HCT116 (cell line): ENCODE measurements at regions not wholly inside any gene's neighbourhood (a gene's known extent, or its start where the extent isn't known, plus 50 kb on each side); places are given as distances from the start of the nearest gene placed in this dataset.

Source experiments
- ATAC-seq: fragments of 200-7000 bp; cut with Tn5 transposase; 2 replicates; pipeline ENCODE4 v1.9.1; 2020; ENCODE audit warnings: mild to moderate bottlenecking, moderate library complexity
- BruUV-seq: library from RNA; stranded (reverse); fragments of 400-500 nt; replicated peaks from 2 replicates; lab custom pipeline; 2021; lab: Mats Ljungman, UMichigan
- CTCF ChIA-PET: fragments of 300-600 bp; sonication (Branson Sonifier 250); formaldehyde crosslinking; loops from one replicate; lab custom pipeline; 2021; ENCODE audit warnings: antibody characterized with exemption; lab: Charles Lee
- POLR2A ChIA-PET: fragments of 300-600, 350-600 bp; sonication (Branson Sonifier 250); formaldehyde crosslinking; loops from one replicate; lab custom pipeline; 2021; ENCODE audit warnings: antibody characterized with exemption; lab: Charles Lee
- RAD21 ChIA-PET, 2 experiments: fragments of 300-600 bp; sonication (Branson Sonifier 250); formaldehyde crosslinking; loops; one replicate each; lab custom pipeline; 2023; ENCODE audit warnings: low total read pairs in 2 of 2; ENCODE audit not compliant: uncharacterized antibody in 2 of 2, unreplicated experiment in 2 of 2, low non-redundant PET in 1 of 2; lab: Charles Lee
- DNase-seq: peaks from one replicate; pipeline ENCODE4 v3.0.0-alpha.2; 2010; ENCODE audit warnings: low read depth, low spot score
- H2AFZ ChIP-seq: fragments of 200-600 bp; shearing (Covaris generic), sonication (generic); 2 replicates; pipeline ENCODE4 v1.6.1; 2017; ENCODE audit warnings: low read depth, mixed run types, mixed read lengths, antibody characterized with exemption, low read length; ENCODE audit not compliant: poor library complexity, severe bottlenecking
- H3K27ac ChIP-seq: 2 replicates; pipeline ENCODE4 v1.5.1; 2012; ENCODE audit warnings: low read depth, low read length
- H3K27me3 ChIP-seq: fragments of 200-600 bp; sonication (generic); 2 replicates; pipeline ENCODE4 v1.6.1; 2016; ENCODE audit warnings: mixed run types, low read length, mixed read lengths; ENCODE audit not compliant: insufficient read depth
- H3K36me3 ChIP-seq, 2 experiments: fragments of 200-500 bp in 1 of 2; fragments of 200-600 bp in 1 of 2; sonication (Bioruptor generic) in 1 of 2; sonication (generic) in 1 of 2; 2 replicates each; pipeline versions ENCODE4 v1.5.1 to v1.6.1; 2014 to 2016; ENCODE audit warnings: low read length in 2 of 2, inconsistent platforms in 1 of 2, mixed read lengths in 1 of 2, mixed run types in 1 of 2; ENCODE audit not compliant: insufficient read depth in 2 of 2, control insufficient read depth in 1 of 2
- H3K4me1 ChIP-seq, 2 experiments: fragments of 200-600 bp in 1 of 2; sonication (generic) in 1 of 2; 2 replicates each; pipeline versions ENCODE4 v1.5.1 to v1.6.1; 2012 to 2017; ENCODE audit warnings: low read length in 2 of 2, inconsistent platforms in 1 of 2, mild to moderate bottlenecking in 1 of 2, mixed read lengths in 1 of 2, mixed run types in 1 of 2, moderate library complexity in 1 of 2; ENCODE audit not compliant: insufficient read depth in 2 of 2, control insufficient read depth in 1 of 2
- H3K4me2 ChIP-seq: fragments of 200-600 bp; sonication (generic); 2 replicates; pipeline ENCODE4 v1.6.1; 2017; ENCODE audit warnings: mixed run types, low read length, mixed read lengths
- H3K4me3 ChIP-seq, 2 experiments: fragments of 200-600 bp in 1 of 2; sonication (generic) in 1 of 2; replicated peaks in 1 of 2; 2 replicates each; pipeline ENCODE4 v1.5.1; 2011 to 2016; ENCODE audit warnings: low read length in 2 of 2, control low read depth in 1 of 2, low read depth in 1 of 2, mild to moderate bottlenecking in 1 of 2, mixed read lengths in 1 of 2, mixed run types in 1 of 2
- H3K79me2 ChIP-seq: fragments of 200-600 bp; sonication (generic); 2 replicates; pipeline ENCODE4 v1.6.1; 2017; ENCODE audit warnings: mild to moderate bottlenecking, mixed run types, low read length, moderate library complexity, mixed read lengths; ENCODE audit not compliant: insufficient read depth
- H3K9ac ChIP-seq: fragments of 200-600 bp; sonication (generic); 2 replicates; pipeline ENCODE4 v1.6.1; 2016; ENCODE audit warnings: low read length, mixed read lengths
- H3K9me2 ChIP-seq: fragments of 200-600 bp; sonication (generic), shearing (Covaris generic); 2 replicates; pipeline ENCODE4 v1.6.1; 2017; ENCODE audit warnings: mixed run types, mild to moderate bottlenecking, moderate library complexity; ENCODE audit not compliant: insufficient read depth
- H3K9me3 ChIP-seq, 2 experiments: fragments of 200-500 bp in 1 of 2; fragments of 200-600 bp in 1 of 2; sonication (Bioruptor generic) in 1 of 2; sonication (generic) in 1 of 2; 2 replicates each; pipeline ENCODE4 v1.6.1; 2014 to 2017; ENCODE audit warnings: low read length in 2 of 2, mixed read lengths in 2 of 2, inconsistent platforms in 1 of 2, low read depth in 1 of 2, mild to moderate bottlenecking in 1 of 2, mixed run types in 1 of 2, moderate library complexity in 1 of 2; ENCODE audit not compliant: control insufficient read depth in 1 of 2, insufficient read depth in 1 of 2
- H4K20me1 ChIP-seq: fragments of 200-600 bp; sonication (generic), shearing (Covaris generic); 2 replicates; pipeline ENCODE4 v1.6.1; 2017; ENCODE audit warnings: mixed run types, mild to moderate bottlenecking, moderate library complexity; ENCODE audit not compliant: insufficient read depth
- CBX3 ChIP-seq: IDR thresholded peaks from 2 replicates; pipeline ENCODE4 v1.6.1; 2012; ENCODE audit warnings: low read depth
- CEBPB ChIP-seq: IDR thresholded peaks from 2 replicates; pipeline ENCODE4 v1.6.1; 2012; ENCODE audit warnings: low read depth
- EGR1 ChIP-seq: IDR thresholded peaks from 2 replicates; pipeline ENCODE4 v1.6.1; 2012; ENCODE audit warnings: low read depth
- ELF1 ChIP-seq: IDR thresholded peaks from 2 replicates; pipeline ENCODE4 v1.6.1; 2012; ENCODE audit warnings: low read depth, borderline replicate concordance
- EZH2 ChIP-seq: fragments of 200-600 bp; sonication (generic); IDR thresholded peaks from 2 replicates; pipeline ENCODE4 v1.6.1; 2017; ENCODE audit warnings: antibody characterized with exemption, mixed run types
- JUND ChIP-seq: IDR thresholded peaks from 2 replicates; pipeline ENCODE4 v1.6.1; 2012
- POLR2A ChIP-seq: IDR thresholded peaks from 2 replicates; pipeline ENCODE4 v1.7.0; 2011; ENCODE audit warnings: borderline replicate concordance; ENCODE audit not compliant: insufficient read depth, insufficient read length; ENCODE audit errors: extremely low read depth
- SP1 ChIP-seq: IDR thresholded peaks from 2 replicates; pipeline ENCODE4 v1.6.1; 2012; ENCODE audit warnings: low read depth
- SRF ChIP-seq: IDR thresholded peaks from 2 replicates; pipeline ENCODE4 v1.6.1; 2012; ENCODE audit warnings: low read depth
- TCF7L2 ChIP-seq: IDR thresholded peaks from 2 replicates; pipeline ENCODE4 v1.7.0; 2011; ENCODE audit warnings: borderline replicate concordance, inconsistent platforms; ENCODE audit not compliant: insufficient read depth, insufficient read length; ENCODE audit errors: extremely low read depth
- YY1 ChIP-seq: IDR thresholded peaks from 2 replicates; pipeline ENCODE4 v1.6.1; 2011; ENCODE audit warnings: low read length, low read depth, moderate library complexity, mild to moderate bottlenecking; ENCODE audit not compliant: insufficient replicate concordance; ENCODE audit errors: extremely low read depth
- ZFX ChIP-seq: fragments of 450-650 bp; IDR thresholded peaks from 2 replicates; pipeline ENCODE4 v1.6.1; 2017
- ZNF274 ChIP-seq: fragments of 200-500 bp; sonication (Bioruptor generic); IDR thresholded peaks from 2 replicates; pipeline ENCODE4 v1.6.1; 2014; ENCODE audit warnings: mild to moderate bottlenecking, low read depth, low read length, inconsistent platforms
- intact Hi-C: fragments of 100-400 bp; cut with micrococcal nuclease; formaldehyde crosslinking; loops from 2 replicates; pipeline ENCODE4 v1.10.0; 2022
- TF ChIP-seq, protein P1 (sequence below): IDR thresholded peaks from 2 replicates; pipeline ENCODE4 v1.6.1; 2012
- TF ChIP-seq, protein P2 (sequence below): IDR thresholded peaks from 2 replicates; pipeline ENCODE4 v1.6.1; 2012
- TF ChIP-seq, protein P3 (sequence below), 3 experiments: fragments of 200-600 bp in 1 of 3; sonication (generic) in 1 of 3; IDR thresholded peaks in 2 of 3; conservative IDR thresholded peaks in 1 of 3; 2 replicates each; pipeline ENCODE4 v1.5.1; 2012 to 2017; ENCODE audit warnings: low read depth in 2 of 3, low read length in 2 of 3, antibody characterized with exemption in 1 of 3, borderline replicate concordance in 1 of 3, control low read depth in 1 of 3, mild to moderate bottlenecking in 1 of 3, mixed read lengths in 1 of 3, mixed run types in 1 of 3, moderate library complexity in 1 of 3; ENCODE audit not compliant: insufficient read depth in 1 of 3

DNA sequence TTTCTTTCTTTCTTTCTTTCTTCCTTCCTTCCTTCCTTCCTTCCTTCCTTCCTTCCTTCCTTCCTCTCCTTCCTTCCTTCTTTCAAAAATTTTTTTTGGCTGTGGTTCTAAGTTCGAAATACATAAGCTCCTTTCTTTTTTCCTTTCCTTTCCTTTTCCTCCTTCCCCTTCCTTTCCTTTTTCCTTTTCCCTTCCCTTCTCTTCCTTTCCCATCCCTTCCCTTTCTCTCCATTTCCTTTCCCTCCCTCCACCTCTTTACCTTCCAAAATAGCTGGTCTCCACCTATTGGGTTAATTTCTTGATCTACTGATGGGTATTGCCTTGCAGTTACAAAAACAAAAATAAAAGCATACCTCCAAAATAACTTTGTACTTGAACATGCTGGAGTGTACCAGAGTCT, 73.4 kb upstream of the GPRIN3 start:
- Histone ChIP-seq H3K27me3 (no peaks in the 10 kb centered on the region), H3K4me2 (no peak overlapping the region), H3K79me2 (no peaks in the 10 kb centered on the region), H3K4me3 (no peak overlapping the region), H3K4me1 (no peaks in the 10 kb centered on the region), H3K27ac (no peak overlapping the region), H3K9ac (no peak overlapping the region), H3K9me2 (no peaks in the 10 kb centered on the region), H3K9me3 (no peaks in the 10 kb centered on the region), H3K36me3 (no peaks in the 10 kb centered on the region)
- ATAC-seq = no peak
- ChIA-PET CTCF (interaction anchor here (0.8 kb wide), 1 partner anchor 221 kb away, joined by 4 read pairs; no protein-coding TSS in a partner anchor), POLR2A (no interaction called here)
- no TSS peak for BruUV-seq
- no peak for TF ChIP-seq EZH2
- TF ChIP-seq TCF7L2 = no peak
- TF ChIP-seq ZFX = no peak
- TF ChIP-seq ELF1 = no peak
- no peak for TF ChIP-seq EGR1
- TF ChIP-seq ZNF274 = no peak
- TF ChIP-seq YY1 = no peak
- no peak for TF ChIP-seq SRF
- TF ChIP-seq, protein P1, sequence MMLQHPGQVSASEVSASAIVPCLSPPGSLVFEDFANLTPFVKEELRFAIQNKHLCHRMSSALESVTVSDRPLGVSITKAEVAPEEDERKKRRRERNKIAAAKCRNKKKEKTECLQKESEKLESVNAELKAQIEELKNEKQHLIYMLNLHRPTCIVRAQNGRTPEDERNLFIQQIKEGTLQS = no peak
- TF ChIP-seq CEBPB = no peak
- TF ChIP-seq SP1 = no peak
- TF ChIP-seq, protein P2, sequence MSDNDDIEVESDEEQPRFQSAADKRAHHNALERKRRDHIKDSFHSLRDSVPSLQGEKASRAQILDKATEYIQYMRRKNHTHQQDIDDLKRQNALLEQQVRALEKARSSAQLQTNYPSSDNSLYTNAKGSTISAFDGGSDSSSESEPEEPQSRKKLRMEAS = no peak
- TF ChIP-seq, protein P3, sequence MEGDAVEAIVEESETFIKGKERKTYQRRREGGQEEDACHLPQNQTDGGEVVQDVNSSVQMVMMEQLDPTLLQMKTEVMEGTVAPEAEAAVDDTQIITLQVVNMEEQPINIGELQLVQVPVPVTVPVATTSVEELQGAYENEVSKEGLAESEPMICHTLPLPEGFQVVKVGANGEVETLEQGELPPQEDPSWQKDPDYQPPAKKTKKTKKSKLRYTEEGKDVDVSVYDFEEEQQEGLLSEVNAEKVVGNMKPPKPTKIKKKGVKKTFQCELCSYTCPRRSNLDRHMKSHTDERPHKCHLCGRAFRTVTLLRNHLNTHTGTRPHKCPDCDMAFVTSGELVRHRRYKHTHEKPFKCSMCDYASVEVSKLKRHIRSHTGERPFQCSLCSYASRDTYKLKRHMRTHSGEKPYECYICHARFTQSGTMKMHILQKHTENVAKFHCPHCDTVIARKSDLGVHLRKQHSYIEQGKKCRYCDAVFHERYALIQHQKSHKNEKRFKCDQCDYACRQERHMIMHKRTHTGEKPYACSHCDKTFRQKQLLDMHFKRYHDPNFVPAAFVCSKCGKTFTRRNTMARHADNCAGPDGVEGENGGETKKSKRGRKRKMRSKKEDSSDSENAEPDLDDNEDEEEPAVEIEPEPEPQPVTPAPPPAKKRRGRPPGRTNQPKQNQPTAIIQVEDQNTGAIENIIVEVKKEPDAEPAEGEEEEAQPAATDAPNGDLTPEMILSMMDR (IDR thresholded peaks at IDR 0.05 in 2 of 3, conservative IDR thresholded peaks at IDR 0.05 in 1 of 3; ENCODE audit: borderline replicate concordance in 1 of 3, insufficient read depth in 1 of 3, low read depth in 2 of 3, low read length in 2 of 3) = no peak
- no peak for TF ChIP-seq POLR2A
- TF ChIP-seq JUND = no peak
- TF ChIP-seq CBX3 = no peak
- TF ChIP-seq, all 23 proteins: peak for 0
- intact Hi-C loops = no loop called here
- RAD21 ChIA-PET = no interaction called here
- Histone ChIP-seq H4K20me1 (no peaks in the 10 kb centered on the region), H2AFZ (no peak overlapping the region)
- DNase-seq = no peak
